ENCODE measurements at regions not wholly inside any gene's neighbourhood (a gene's known extent, or its start where the extent isn't known, plus 50 kb on each side); places are given as distances from the start of the nearest gene placed in this dataset.
A peak's percentile ranks its signal among the peaks of the same experiment; 100 is the strongest.

DNA sequence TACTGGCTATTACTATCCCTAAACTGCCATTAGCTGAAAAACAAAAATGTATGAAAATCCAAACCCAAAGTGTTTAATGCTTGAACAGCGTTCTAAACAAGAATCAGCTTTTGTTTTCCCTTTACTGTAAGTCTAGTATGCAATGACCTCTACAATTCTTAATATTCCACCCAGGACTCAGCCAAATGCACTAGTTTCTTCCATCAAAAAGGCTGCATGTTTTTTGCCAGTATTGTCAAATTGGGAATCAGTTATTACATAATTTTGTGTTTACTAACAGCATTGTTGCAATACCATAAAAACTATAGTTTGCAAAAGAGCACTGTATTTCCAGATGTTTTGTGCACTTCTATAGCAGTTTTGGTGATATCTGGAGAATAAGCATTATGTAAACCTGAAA is 634.5 kb downstream of the LTN1 start:
- no peak for DNase-seq (ENCODE audit: low read depth in 2 of 2)

DNA sequence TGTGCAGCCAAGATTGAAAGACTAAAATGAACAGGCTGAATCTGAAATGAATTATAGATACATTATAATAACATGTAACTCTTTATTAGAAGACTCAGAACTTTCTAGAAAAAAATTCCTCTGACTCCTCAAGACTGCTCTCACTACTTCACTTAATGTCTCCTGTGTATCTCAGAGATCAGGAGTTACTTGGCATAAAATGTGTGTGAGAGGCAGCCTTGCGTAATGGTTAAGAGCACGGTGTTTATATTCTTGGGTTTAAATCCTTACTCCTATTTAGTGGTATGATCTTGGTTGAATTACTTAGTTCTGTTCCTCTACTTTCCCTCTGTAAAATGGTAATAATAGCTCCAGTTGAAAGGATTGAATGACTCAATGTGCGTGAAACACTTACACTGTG is 634.9 kb downstream of the LTN1 start:
- no peak for DNase-seq (ENCODE audit: low read depth in 2 of 2)

DNA sequence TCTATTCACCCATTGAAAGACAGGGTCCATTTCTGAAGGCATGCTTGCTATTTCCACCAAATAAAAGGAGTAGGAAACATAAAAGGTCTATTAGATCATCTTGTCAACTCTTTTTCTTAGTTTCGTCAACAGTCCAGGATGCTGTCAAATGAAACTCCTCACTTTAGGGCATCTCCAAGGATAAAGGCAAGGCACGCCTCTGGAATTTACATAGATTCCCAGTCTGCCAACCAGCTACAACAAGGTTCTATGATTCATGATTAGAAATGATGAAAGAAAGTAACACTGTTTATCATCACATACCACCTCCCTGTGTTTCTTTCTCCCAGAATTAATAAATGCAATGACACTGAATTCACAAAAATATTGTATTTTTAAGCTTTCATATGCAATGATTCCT is 636.3 kb downstream of the LTN1 start:
- no peak for DNase-seq (ENCODE audit: low read depth in 2 of 2)

- DNase-seq (ENCODE audit: low read depth in 2 of 2), result no peak
Measured at GRCh38 chr21:28345934-28346333, 646.7 kb downstream of the LTN1 start.

DNA sequence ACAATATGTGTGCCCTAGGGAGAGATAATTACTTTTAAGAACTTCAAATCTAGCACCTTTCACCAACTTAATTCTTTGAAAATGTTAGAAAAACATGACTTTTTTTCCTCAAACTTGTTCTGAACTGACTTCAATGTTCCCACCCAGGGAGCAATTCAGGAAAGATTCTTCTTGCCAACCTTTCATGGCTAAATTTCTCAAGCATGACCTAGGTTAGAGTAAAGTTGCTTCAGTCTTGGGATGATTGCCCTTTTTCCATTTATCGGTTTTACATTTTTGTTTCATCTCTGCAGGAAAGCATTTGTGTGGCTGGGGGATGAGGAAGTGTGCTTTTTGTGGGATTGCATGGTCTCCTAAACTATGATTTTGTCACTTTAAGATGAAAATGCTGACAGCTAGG is 647.7 kb downstream of the LTN1 start:
- DNase-seq (ENCODE audit: low read depth in 2 of 2), result no peak

DNA sequence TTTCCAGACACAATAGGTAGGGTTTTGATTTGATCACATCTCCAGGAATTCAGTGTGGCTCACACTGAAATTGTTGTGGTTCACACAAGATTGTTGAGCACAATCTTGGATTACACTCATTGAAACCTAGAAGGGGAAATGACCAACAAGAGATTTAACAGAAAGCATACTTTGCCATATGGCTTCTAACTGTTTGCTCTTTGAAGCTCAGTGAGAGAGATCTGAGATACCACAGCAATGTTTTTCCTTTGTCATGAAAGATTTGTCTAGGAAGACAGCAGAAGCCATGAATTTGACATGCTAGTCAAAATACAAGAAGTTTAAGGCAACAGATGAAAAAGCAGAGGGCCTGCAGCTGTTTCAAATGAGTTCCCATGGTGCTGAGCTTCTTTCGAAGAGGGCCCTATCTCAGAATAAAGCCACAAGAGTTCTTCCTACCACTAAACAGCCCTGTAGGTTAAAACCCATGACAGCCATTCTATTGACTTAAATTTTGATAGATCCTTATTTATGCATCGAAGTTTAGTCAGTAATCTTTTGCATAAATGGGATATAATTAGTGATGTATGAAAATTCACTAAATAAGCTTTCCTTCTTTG is 650.4 kb downstream of the LTN1 start:
- DNase-seq (ENCODE audit: low read depth in 2 of 2), result no peak

GRCh38 chr21:28339403-28339802 is 653.3 kb downstream of the LTN1 start:
- peak in 1 of 2 donors; percentile 1 for DNase-seq (ENCODE audit: low read depth in 2 of 2)

DNA sequence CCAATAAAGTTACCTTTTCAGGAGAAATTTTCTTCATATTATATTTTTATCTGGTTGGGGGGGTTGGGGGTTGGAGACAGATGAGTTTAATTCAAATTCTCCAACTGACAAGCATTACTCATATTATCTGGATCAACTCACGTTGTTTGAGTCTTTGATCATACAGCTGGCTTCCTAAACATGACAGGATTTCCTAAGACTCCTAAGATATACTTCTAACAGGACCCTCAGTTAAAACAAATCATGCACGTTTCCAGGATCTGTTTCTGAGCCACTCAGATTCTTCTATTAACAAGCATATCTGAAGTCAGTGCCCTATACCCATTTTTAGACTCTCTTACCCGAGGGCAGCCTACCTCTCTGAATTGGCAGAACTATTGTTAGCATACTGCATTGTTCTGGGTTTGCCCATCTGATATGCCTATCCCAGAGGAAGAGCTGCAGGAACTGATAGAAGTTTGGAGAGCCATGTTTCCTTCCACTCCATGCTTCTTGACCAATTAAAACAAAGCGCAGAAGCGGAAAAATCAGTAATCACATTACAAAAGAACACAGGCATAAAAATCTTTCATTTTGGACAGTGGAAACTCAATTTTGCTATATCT is 653.9 kb downstream of the LTN1 start:
- peak; percentile 35 to 72 for DNase-seq (ENCODE audit: low read depth in 2 of 2)

DNA sequence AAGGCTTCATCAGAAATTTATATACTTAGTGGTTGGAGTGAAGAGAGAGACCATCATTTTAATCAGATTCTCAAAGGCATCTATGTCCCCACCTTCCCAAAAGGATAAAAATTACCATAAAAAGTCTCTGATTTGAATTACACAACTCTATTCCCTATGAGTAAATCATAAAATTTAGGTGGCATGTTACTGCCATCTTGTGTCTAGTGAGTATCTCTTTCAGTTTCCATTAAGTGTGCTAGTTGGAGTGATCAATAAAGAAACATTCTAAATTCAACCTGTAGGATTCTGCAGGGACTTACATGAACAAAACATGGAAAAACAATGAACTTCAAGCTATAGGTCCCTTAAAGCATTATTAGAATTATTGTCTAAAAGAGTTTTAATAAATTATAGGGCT is 655.4 kb downstream of the LTN1 start:
- DNase-seq (ENCODE audit: low read depth in 2 of 2), result peak in 1 of 2 donors; percentile 50

DNA sequence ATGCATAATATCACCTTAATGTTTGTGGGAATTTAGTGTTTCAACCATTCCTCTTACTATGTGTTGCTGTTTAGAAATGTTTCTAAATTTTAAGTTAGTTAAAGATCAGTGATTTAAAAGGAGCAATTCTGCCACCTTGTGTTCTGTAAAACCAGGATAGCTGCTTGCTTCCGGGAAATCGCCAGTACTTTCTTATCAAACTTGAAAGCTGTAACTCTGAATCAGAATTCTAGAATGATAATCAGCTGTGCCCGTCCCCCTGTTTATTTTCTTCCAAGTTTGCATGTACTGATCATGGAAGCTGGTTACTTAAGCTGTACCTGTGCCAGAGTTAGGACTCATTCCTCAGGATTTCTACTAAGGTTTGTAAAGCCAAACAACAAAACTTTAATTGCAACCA is 656.4 kb downstream of the LTN1 start:
- peak; percentile 28 to 69 for DNase-seq (ENCODE audit: low read depth in 2 of 2)

DNA sequence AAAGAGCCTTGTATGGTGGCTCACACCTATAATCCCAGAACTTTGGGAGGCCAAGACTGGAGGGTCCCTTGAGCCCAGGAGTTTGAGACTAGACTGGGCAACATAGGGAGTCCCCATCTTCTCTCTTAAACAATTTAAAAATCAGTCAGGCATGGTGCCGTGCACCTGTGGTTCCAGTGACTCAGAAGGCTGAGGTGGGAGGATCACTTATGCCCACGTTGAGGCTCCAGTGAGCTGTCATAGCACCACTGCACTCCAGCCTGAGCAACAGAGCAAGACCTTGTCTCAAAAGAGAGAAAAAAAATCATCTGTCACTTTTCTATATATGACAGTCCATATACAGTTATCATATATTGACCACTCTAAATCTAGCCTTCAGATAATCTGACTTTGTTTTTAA is 658.3 kb downstream of the LTN1 start:
- DNase-seq (ENCODE audit: low read depth in 2 of 2), result no peak

- DNase-seq (ENCODE audit: low read depth in 2 of 2), result no peak
Measured at GRCh38 chr21:28333578-28334075, 659.0 kb downstream of the LTN1 start.

- no peak for DNase-seq (ENCODE audit: low read depth in 2 of 2)
Measured at GRCh38 chr21:28332796-28333195, 659.9 kb downstream of the LTN1 start.

GRCh38 chr21:28325618-28326017 is 667.1 kb downstream of the LTN1 start:
- no peak for DNase-seq (ENCODE audit: low read depth in 2 of 2)

GRCh38 chr21:28324690-28325089 is 668.0 kb downstream of the LTN1 start:
- no peak for DNase-seq (ENCODE audit: low read depth in 2 of 2)

- no peak for DNase-seq (ENCODE audit: low read depth in 2 of 2)
Measured at GRCh38 chr21:28317177-28317950, 675.3 kb downstream of the LTN1 start.

DNA sequence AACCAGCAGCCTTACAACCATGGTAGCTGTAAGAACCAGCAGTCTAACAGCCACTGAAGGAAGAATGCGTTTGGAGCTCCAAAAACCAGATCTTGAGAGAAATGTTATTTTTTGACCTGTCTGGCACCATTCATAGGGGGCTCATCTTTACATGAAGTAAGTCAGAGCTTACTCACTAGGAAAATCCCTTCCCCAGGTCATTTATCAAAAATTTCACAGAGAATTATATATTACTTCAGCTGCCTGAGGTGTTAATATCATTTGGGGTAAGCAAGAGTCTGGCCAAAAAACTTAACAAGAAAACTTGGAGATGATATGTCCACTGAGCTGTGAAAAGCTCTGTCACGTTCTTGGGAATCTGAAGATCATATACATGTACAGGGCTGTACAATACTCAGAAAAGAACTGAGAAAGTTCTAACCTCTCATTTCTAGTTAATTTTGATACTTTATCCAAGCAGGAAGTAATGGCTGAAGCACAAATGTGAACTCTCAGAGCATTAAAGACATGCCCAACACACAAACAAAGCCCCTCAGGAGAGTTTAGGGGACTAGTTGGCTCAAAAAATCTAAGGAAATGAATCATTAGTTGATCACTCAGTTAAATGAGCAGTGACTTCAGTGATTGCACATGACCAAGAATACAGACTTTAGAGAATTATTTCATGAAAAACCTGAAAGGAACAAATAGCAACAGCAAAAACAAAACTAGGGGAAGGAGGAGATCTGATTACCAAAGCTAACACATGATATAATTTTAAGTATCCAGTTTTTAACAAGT is 681.1 kb downstream of the LTN1 start:
- DNase-seq (ENCODE audit: low read depth in 2 of 2), result peak in 1 of 2 donors; percentile 43

DNA sequence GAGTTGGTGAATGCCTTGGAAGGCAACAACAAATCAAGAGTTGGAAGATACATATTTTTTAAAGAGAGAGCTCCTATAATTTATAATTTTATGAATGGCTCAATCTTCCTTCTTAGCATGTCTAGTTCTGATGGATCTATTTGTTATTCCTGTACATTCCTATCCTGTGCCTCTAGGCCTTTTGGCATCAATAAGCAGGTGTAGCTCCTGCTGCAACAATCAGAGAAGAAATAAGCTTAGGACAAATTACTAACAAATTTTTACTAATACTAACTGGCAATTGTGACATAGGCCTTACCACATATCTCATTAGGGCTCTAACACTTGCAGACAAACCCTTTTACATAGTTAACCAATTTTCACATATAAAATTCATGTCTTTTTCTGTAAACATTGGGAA is 682.0 kb downstream of the LTN1 start:
- DNase-seq (ENCODE audit: low read depth in 2 of 2), result no peak

GRCh38 chr21:28310171-28310685 is 682.4 kb downstream of the LTN1 start:
- no peak for DNase-seq (ENCODE audit: low read depth in 2 of 2)

DNA sequence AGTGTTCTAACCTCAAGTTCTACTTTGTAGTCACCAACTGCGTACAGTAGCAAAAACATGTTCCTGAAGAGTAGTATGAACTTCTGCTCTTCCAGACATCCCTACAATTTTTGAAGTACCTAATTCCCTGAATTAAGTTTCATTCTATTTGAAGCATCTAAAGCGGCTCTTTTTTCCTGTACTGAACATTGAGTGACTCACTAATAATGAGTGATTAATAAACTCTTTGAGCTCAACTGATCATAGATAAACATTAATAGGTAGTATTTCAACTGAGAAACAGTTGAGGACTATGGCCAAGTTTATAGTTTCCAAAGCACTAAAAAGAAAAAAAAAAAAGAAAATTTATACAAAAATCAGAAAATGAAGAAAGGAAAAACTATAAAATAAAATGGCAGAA is 683.1 kb downstream of the LTN1 start:
- no peak for DNase-seq (ENCODE audit: low read depth in 2 of 2)

DNA sequence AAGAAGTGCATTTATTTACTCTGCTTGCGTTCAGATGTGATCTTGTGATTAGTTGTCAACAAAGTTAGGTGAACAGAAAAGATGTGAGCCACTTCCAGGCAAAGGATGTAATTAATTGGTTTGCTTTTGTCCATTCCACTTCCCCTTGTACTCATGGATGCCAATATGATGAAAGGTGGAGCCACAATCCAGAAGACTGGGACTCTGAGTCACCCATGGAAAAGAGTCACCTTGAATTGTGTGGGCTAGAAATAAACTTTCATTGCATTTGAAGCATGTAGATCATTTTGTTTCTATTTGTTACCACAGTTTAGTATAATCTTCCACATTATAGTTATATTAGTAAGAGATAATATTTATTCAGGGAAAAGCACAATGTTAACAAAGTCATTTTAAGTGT is 684.2 kb downstream of the LTN1 start:
- DNase-seq (ENCODE audit: low read depth in 2 of 2), result no peak

DNA sequence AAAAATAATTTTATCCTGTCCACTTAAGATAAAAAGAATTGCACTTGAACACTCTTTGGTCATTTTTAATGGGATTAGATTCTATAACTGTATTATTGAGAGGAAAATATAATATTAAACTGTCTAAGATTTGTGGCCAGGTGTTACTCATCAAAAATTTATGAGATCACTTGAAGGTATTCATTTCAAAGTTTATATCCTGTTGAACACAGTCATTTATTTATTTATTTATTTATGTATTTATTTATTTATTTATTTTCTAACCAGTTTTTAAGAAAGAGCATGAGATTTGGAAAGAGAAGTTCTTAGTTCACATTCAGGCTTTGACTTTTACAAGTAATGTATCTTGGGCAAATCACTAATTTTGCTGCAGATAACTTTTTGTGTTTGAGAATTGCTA is 692.7 kb downstream of the LTN1 start:
- DNase-seq (ENCODE audit: low read depth in 2 of 2), result no peak

All from dermis microvascular lymphatic vessel endothelial cell (primary cell).